Suprapubic skin (tissue), 4 donors: ENCODE measurements at regions not wholly inside any gene's neighbourhood (a gene's known extent, or its start where the extent isn't known, plus 50 kb on each side); places are given as distances from the start of the nearest gene placed in this dataset.
"Not testable (repeated sequence)": the region's sequence is repeated elsewhere in the genome, so short reads cannot be mapped to it uniquely, and the experiment has no call there.

Experiments
- DNase-seq, 2 donors: peaks; one replicate each; pipeline ENCODE4 v3.0.0-alpha.2; 2019; ENCODE audit warnings: low spot score in 2 of 2
- H3K27ac ChIP-seq: fragments of 200-600 bp; sonication (generic); one replicate; pipeline ENCODE4 v1.5.1; 2019
- H3K27me3 ChIP-seq: fragments of 200-600 bp; sonication (generic); one replicate; pipeline ENCODE4 v1.5.1; 2019
- H3K36me3 ChIP-seq: fragments of 200-600 bp; sonication (generic); one replicate; pipeline ENCODE4 v1.5.1; 2019
- H3K4me1 ChIP-seq: fragments of 200-600 bp; sonication (generic); one replicate; pipeline ENCODE4 v1.5.1; 2019
- H3K4me3 ChIP-seq: fragments of 200-600 bp; sonication (generic); one replicate; pipeline ENCODE4 v1.5.1; 2019; ENCODE audit warnings: mild to moderate bottlenecking
- H3K9me3 ChIP-seq: fragments of 200-600 bp; sonication (generic); one replicate; pipeline ENCODE4 v1.5.1; 2019
- CTCF ChIP-seq, 2 donors: fragments of 200-600 bp in 1 of 2; fragments of 450-650 bp in 1 of 2; sonication (generic) in 1 of 2; IDR thresholded peaks; one replicate each; pipeline ENCODE4 v1.5.1; 2016 to 2019; ENCODE audit warnings: antibody characterized with exemption in 2 of 2, mild to moderate bottlenecking in 1 of 2, moderate library complexity in 1 of 2
- EP300 ChIP-seq: sonication (generic); formaldehyde crosslinking; IDR thresholded peaks from one replicate; pipeline ENCODE4 v1.6.1; 2017; ENCODE audit warnings: antibody characterized with exemption
- POLR2A ChIP-seq, 2 donors: fragments of 450-650 bp; IDR thresholded peaks; one replicate each; pipeline ENCODE4 v1.6.1; 2017; ENCODE audit warnings: antibody characterized with exemption in 2 of 2, mild to moderate bottlenecking in 2 of 2, moderate library complexity in 2 of 2
- POLR2AphosphoS5 ChIP-seq, 3 donors: sonication (generic); formaldehyde crosslinking; IDR thresholded peaks; one replicate each; pipeline ENCODE4 v1.6.1; 2017; ENCODE audit warnings: antibody characterized with exemption in 3 of 3
- whole genome bisulfite sequencing: methylation state at CpG from one replicate; pipeline ENCODE4 v1.1.5; 2018; 5-methylcytosine and 5-hydroxymethylcytosine counted together

- WGBS, result 12% methylated on average over 19 of the region's 19 CpGs
- Histone ChIP-seq H3K27ac (no peak overlapping the region), H3K4me1 (no peaks in the 10 kb centered on the region), H3K4me3 (peak overlapping the region; percentile 39), H3K27me3 (peaks cover 4% of the 10 kb centered on the region), H3K9me3 (no peaks in the 10 kb centered on the region), H3K36me3 (no peaks in the 10 kb centered on the region)
- no peak for DNase-seq
- peak; percentile 60 to 87 for TF ChIP-seq CTCF (IDR thresholded peaks at IDR 0.05)
- TF ChIP-seq POLR2A (IDR thresholded peaks at IDR 0.05), result no peak
Observed at GRCh38 chr18:961644-962355, 57.1 kb downstream of the ADCYAP1 start.

- H3K27me3 ChIP-seq, result no peaks in the 10 kb centered on the region
- no peak for DNase-seq
- 75% methylated on average over 2 of the region's 2 CpGs for WGBS
- no peaks in the 10 kb centered on the region for H3K9me3 ChIP-seq
- H3K4me3 ChIP-seq, result no peak overlapping the region
- no peak for TF ChIP-seq POLR2A (IDR thresholded peaks at IDR 0.05)
- no peak for TF ChIP-seq POLR2AphosphoS5 (IDR thresholded peaks at IDR 0.05)
- TF ChIP-seq EP300, result no peak
- TF ChIP-seq CTCF (IDR thresholded peaks at IDR 0.05), result no peak
- no peaks in the 10 kb centered on the region for H3K36me3 ChIP-seq
- no peaks in the 10 kb centered on the region for H3K4me1 ChIP-seq
- H3K27ac ChIP-seq, result no peak overlapping the region
Observed at GRCh38 chr18:963276-963675, 58.6 kb downstream of the ADCYAP1 start.

- Histone ChIP-seq H3K27me3 (no peaks in the 10 kb centered on the region), H3K4me1 (no peaks in the 10 kb centered on the region), H3K27ac (no peak overlapping the region), H3K4me3 (no peak overlapping the region), H3K9me3 (no peaks in the 10 kb centered on the region), H3K36me3 (no peaks in the 10 kb centered on the region)
- no peak for DNase-seq
- WGBS, result 77% methylated on average over 11 of the region's 11 CpGs
- TF ChIP-seq EP300 (no peak), POLR2AphosphoS5 (IDR thresholded peaks at IDR 0.05) (no peak), POLR2A (IDR thresholded peaks at IDR 0.05) (no peak), CTCF (IDR thresholded peaks at IDR 0.05) (no peak)
Observed at GRCh38 chr18:965921-966758, 61.5 kb downstream of the ADCYAP1 start.

GRCh38 chr18:966759-967576 lies 62.3 kb downstream of the ADCYAP1 start:
- TF ChIP-seq POLR2AphosphoS5 (IDR thresholded peaks at IDR 0.05), result no peak
- no peak for TF ChIP-seq CTCF (IDR thresholded peaks at IDR 0.05)
- TF ChIP-seq EP300, result no peak
- TF ChIP-seq POLR2A (IDR thresholded peaks at IDR 0.05), result no peak
- DNase-seq, result no peak
- H3K9me3 ChIP-seq, result no peaks in the 10 kb centered on the region
- H3K27ac ChIP-seq, result no peak overlapping the region
- 70% methylated on average over 8 of the region's 8 CpGs for WGBS
- H3K4me1 ChIP-seq, result no peaks in the 10 kb centered on the region
- H3K27me3 ChIP-seq, result no peaks in the 10 kb centered on the region
- H3K36me3 ChIP-seq, result no peaks in the 10 kb centered on the region
- no peak overlapping the region for H3K4me3 ChIP-seq

- not testable (repeated sequence) for H3K4me3 ChIP-seq, H3K36me3 ChIP-seq, H3K4me1 ChIP-seq, H3K27ac ChIP-seq, DNase-seq, H3K9me3 ChIP-seq, H3K27me3 ChIP-seq
- WGBS, result 81% methylated on average over 1 of the region's 1 CpG
Observed at GRCh38 chr18:968910-969309, 64.2 kb downstream of the ADCYAP1 start.

GRCh38 chr18:969311-969710 lies 64.6 kb downstream of the ADCYAP1 start:
- not testable (repeated sequence) for H3K27me3 ChIP-seq, H3K4me3 ChIP-seq, DNase-seq, H3K36me3 ChIP-seq, H3K27ac ChIP-seq, H3K9me3 ChIP-seq, H3K4me1 ChIP-seq
- WGBS, result 93% methylated on average over 3 of the region's 3 CpGs

- H3K27ac ChIP-seq, H3K9me3 ChIP-seq, H3K4me3 ChIP-seq, H3K27me3 ChIP-seq, H3K4me1 ChIP-seq, DNase-seq, H3K36me3 ChIP-seq: not testable (repeated sequence)
- 96% methylated on average over 3 of the region's 6 CpGs for WGBS
Observed at GRCh38 chr18:974606-975005, 69.9 kb downstream of the ADCYAP1 start.

- not testable (repeated sequence) for H3K4me3 ChIP-seq, H3K27ac ChIP-seq
- WGBS, result 83% methylated on average over 24 of the region's 37 CpGs
Observed at GRCh38 chr18:976393-977128, 71.9 kb downstream of the ADCYAP1 start.

More at GRCh38 chr18:976393-977128, 71.9 kb downstream of the ADCYAP1 start:
- not testable (repeated sequence) for DNase-seq, H3K4me1 ChIP-seq, H3K27me3 ChIP-seq, H3K9me3 ChIP-seq, H3K36me3 ChIP-seq
